ENCODE measurements at regions not wholly inside any gene's neighbourhood (a gene's known extent, or its start where the extent isn't known, plus 50 kb on each side); places are given as distances from the start of the nearest gene placed in this dataset.

- TF ChIP-seq FOXP2 (optimal IDR thresholded peaks at IDR 0.05; ENCODE audit: borderline replicate concordance, extremely low read depth, extremely low read length, insufficient read depth) (no peak), POLR2AphosphoS5 (IDR thresholded peaks at IDR 0.05; ENCODE audit: low read depth, low read length) (no peak)
These were observed 167.8 kb upstream of the SEMA3A start for GRCh38 chr7:84362360-84362759.

All from PFSK-1 (cell line).